Astrocyte (in vitro differentiated cells and primary cell): ENCODE measurements at regions not wholly inside any gene's neighbourhood (a gene's known extent, or its start where the extent isn't known, plus 50 kb on each side); places are given as distances from the start of the nearest gene placed in this dataset.

Experiments used
- DNase-seq: peaks from one replicate; pipeline ENCODE4 v3.0.0-alpha.2; 2010; ENCODE audit warnings: low read depth
- FAIRE-seq: peaks from 2 replicates; lab custom pipeline; 2011; peaks lifted over from hg19 to GRCh38; lab: Jason Lieb, UNC
- H2AFZ ChIP-seq: 2 replicates; pipeline ENCODE4 v1.6.0; 2012; ENCODE audit warnings: low read depth, low read length, inconsistent platforms
- H3K27ac ChIP-seq: 2 replicates; pipeline ENCODE4 v1.5.1; 2011; ENCODE audit warnings: low read depth, low read length, inconsistent platforms
- H3K27me3 ChIP-seq: 2 replicates; pipeline ENCODE4 v1.6.0; 2011; ENCODE audit warnings: low read length, inconsistent platforms; ENCODE audit not compliant: insufficient read depth
- H3K36me3 ChIP-seq: 2 replicates; pipeline ENCODE4 v1.5.1; 2011; ENCODE audit warnings: low read length, inconsistent platforms; ENCODE audit not compliant: insufficient read depth
- H3K4me1 ChIP-seq: 2 replicates; pipeline ENCODE4 v1.5.1; 2011; ENCODE audit warnings: low read length, inconsistent platforms; ENCODE audit not compliant: insufficient read depth
- H3K4me2 ChIP-seq: 2 replicates; pipeline ENCODE4 v1.6.0; 2012; ENCODE audit warnings: low read length, inconsistent platforms
- H3K4me3 ChIP-seq: 2 replicates; pipeline ENCODE4 v1.5.1; 2011; ENCODE audit warnings: low read depth, mild to moderate bottlenecking, low read length, inconsistent platforms; ENCODE audit not compliant: insufficient read depth
- H3K79me2 ChIP-seq: 2 replicates; pipeline ENCODE4 v1.6.0; 2012; ENCODE audit warnings: mild to moderate bottlenecking, low read length, inconsistent platforms; ENCODE audit not compliant: insufficient read depth
- H3K9ac ChIP-seq: 2 replicates; pipeline ENCODE4 v1.6.0; 2012; ENCODE audit warnings: mild to moderate bottlenecking, low read length, inconsistent platforms
- H3K9me3 ChIP-seq: 2 replicates; pipeline ENCODE4 v1.5.1; 2012; ENCODE audit warnings: low read depth, mild to moderate bottlenecking, low read length, inconsistent platforms; ENCODE audit not compliant: insufficient read depth
- H4K20me1 ChIP-seq: 2 replicates; pipeline ENCODE4 v1.6.0; 2012; ENCODE audit warnings: low read length, inconsistent platforms; ENCODE audit not compliant: insufficient read depth
- H3K27ac Mint-ChIP-seq: one replicate; pipeline ENCODE4 v1.8.0; 2021; ENCODE audit warnings: mild to moderate bottlenecking, mixed read lengths; ENCODE audit not compliant: unreplicated experiment
- H3K27me3 Mint-ChIP-seq: one replicate; pipeline ENCODE4 v1.8.0; 2021; ENCODE audit warnings: low read depth, mixed read lengths; ENCODE audit not compliant: unreplicated experiment
- H3K36me3 Mint-ChIP-seq: one replicate; pipeline ENCODE4 v1.8.0; 2021; ENCODE audit warnings: low read depth, mixed read lengths; ENCODE audit not compliant: unreplicated experiment
- H3K4me1 Mint-ChIP-seq: one replicate; pipeline ENCODE4 v1.8.0; 2021; ENCODE audit warnings: low read depth, mixed read lengths; ENCODE audit not compliant: unreplicated experiment
- H3K4me3 Mint-ChIP-seq: one replicate; pipeline ENCODE4 v1.8.0; 2021; ENCODE audit warnings: mild to moderate bottlenecking, moderate library complexity, mixed read lengths; ENCODE audit not compliant: unreplicated experiment
- H3K9me3 Mint-ChIP-seq: one replicate; pipeline ENCODE4 v1.8.0; 2021; ENCODE audit warnings: mild to moderate bottlenecking, mixed read lengths; ENCODE audit not compliant: unreplicated experiment
- EZH2 ChIP-seq: IDR thresholded peaks from 2 replicates; pipeline ENCODE4 v1.6.1; 2012; ENCODE audit warnings: mild to moderate bottlenecking, low read length, inconsistent platforms; ENCODE audit not compliant: insufficient read depth
- TF ChIP-seq, protein P1 (sequence below): IDR thresholded peaks from 2 replicates; pipeline ENCODE4 v1.5.1; 2011; ENCODE audit warnings: low read depth, mild to moderate bottlenecking, inconsistent platforms, low read length, moderate library complexity; ENCODE audit not compliant: insufficient read depth

- H3K9me3 Mint-ChIP-seq, result no peaks in the 10 kb centered on the region
- H3K36me3 ChIP-seq, result no peaks in the 10 kb centered on the region
- no peak for TF ChIP-seq EZH2
- TF ChIP-seq, protein P1, sequence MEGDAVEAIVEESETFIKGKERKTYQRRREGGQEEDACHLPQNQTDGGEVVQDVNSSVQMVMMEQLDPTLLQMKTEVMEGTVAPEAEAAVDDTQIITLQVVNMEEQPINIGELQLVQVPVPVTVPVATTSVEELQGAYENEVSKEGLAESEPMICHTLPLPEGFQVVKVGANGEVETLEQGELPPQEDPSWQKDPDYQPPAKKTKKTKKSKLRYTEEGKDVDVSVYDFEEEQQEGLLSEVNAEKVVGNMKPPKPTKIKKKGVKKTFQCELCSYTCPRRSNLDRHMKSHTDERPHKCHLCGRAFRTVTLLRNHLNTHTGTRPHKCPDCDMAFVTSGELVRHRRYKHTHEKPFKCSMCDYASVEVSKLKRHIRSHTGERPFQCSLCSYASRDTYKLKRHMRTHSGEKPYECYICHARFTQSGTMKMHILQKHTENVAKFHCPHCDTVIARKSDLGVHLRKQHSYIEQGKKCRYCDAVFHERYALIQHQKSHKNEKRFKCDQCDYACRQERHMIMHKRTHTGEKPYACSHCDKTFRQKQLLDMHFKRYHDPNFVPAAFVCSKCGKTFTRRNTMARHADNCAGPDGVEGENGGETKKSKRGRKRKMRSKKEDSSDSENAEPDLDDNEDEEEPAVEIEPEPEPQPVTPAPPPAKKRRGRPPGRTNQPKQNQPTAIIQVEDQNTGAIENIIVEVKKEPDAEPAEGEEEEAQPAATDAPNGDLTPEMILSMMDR, result no peak
- no peaks in the 10 kb centered on the region for H4K20me1 ChIP-seq
- FAIRE-seq (no peak), DNase-seq (no peak)
- H3K9me3 ChIP-seq, result no peaks in the 10 kb centered on the region
- no peaks in the 10 kb centered on the region for H3K27me3 Mint-ChIP-seq
- no peak overlapping the region for H3K4me2 ChIP-seq
- H3K4me1 ChIP-seq, result no peaks in the 10 kb centered on the region
- H2AFZ ChIP-seq, result no peak overlapping the region
- H3K4me3 Mint-ChIP-seq, result no peak overlapping the region
- no peak overlapping the region for H3K27ac Mint-ChIP-seq
- no peak overlapping the region for H3K9ac ChIP-seq
- no peaks in the 10 kb centered on the region for H3K79me2 ChIP-seq
- peaks cover 14% of the 10 kb centered on the region for H3K4me1 Mint-ChIP-seq
- H3K27me3 ChIP-seq, result no peaks in the 10 kb centered on the region
- H3K4me3 ChIP-seq, result no peak overlapping the region
- no peak overlapping the region for H3K27ac ChIP-seq
- no peaks in the 10 kb centered on the region for H3K36me3 Mint-ChIP-seq
These were observed 1290.3 kb downstream of the XPNPEP1 start for GRCh38 chr10:108633046-108633445.

- H3K27ac Mint-ChIP-seq, result no peak overlapping the region
These were observed 1291.2 kb downstream of the XPNPEP1 start for GRCh38 chr10:108632144-108632543.

GRCh38 chr10:108631332-108631731 is 1292.0 kb downstream of the XPNPEP1 start:
- no peaks in the 10 kb centered on the region for H3K4me1 ChIP-seq
- Mint-ChIP-seq H3K4me3 (no peak overlapping the region), H3K27me3 (no peaks in the 10 kb centered on the region), H3K36me3 (no peaks in the 10 kb centered on the region), H3K27ac (no peak overlapping the region), H3K4me1 (peaks cover 14% of the 10 kb centered on the region), H3K9me3 (no peaks in the 10 kb centered on the region)
- no peaks in the 10 kb centered on the region for H4K20me1 ChIP-seq
- H3K27me3 ChIP-seq, result no peaks in the 10 kb centered on the region
- no peaks in the 10 kb centered on the region for H3K36me3 ChIP-seq
- no peaks in the 10 kb centered on the region for H3K9me3 ChIP-seq
- TF ChIP-seq, protein P1, result no peak
- TF ChIP-seq EZH2, result no peak
- no peak overlapping the region for H3K4me3 ChIP-seq
- H3K9ac ChIP-seq, result no peak overlapping the region
- H3K79me2 ChIP-seq, result no peaks in the 10 kb centered on the region
- no peak for FAIRE-seq
- no peak for DNase-seq
- H3K27ac ChIP-seq, result no peak overlapping the region
- no peak overlapping the region for H2AFZ ChIP-seq
- no peak overlapping the region for H3K4me2 ChIP-seq

More at GRCh38 chr10:108632144-108632543, 1291.2 kb downstream of the XPNPEP1 start:
- H3K4me1 ChIP-seq, result no peaks in the 10 kb centered on the region
- peaks cover 14% of the 10 kb centered on the region for H3K4me1 Mint-ChIP-seq
- H3K4me3 ChIP-seq, result no peak overlapping the region
- H3K9me3 ChIP-seq, result no peaks in the 10 kb centered on the region
- no peaks in the 10 kb centered on the region for H3K9me3 Mint-ChIP-seq
- H3K4me3 Mint-ChIP-seq, result no peak overlapping the region
- DNase-seq (no peak), FAIRE-seq (no peak)
- H3K27ac ChIP-seq, result no peak overlapping the region
- no peaks in the 10 kb centered on the region for H3K79me2 ChIP-seq
- no peak for TF ChIP-seq EZH2
- TF ChIP-seq, protein P1, result no peak
- H3K9ac ChIP-seq, result no peak overlapping the region
- no peaks in the 10 kb centered on the region for H3K36me3 ChIP-seq
- H3K36me3 Mint-ChIP-seq, result no peaks in the 10 kb centered on the region
- no peaks in the 10 kb centered on the region for H3K27me3 Mint-ChIP-seq
- no peak overlapping the region for H3K4me2 ChIP-seq
- H4K20me1 ChIP-seq, result no peaks in the 10 kb centered on the region
- H3K27me3 ChIP-seq, result no peaks in the 10 kb centered on the region
- no peak overlapping the region for H2AFZ ChIP-seq
